B cell (primary cell): ENCODE measurements at regions not wholly inside any gene's neighbourhood (a gene's known extent, or its start where the extent isn't known, plus 50 kb on each side); places are given as distances from the start of the nearest gene placed in this dataset.

Experiments used
- ATAC-seq: fragments of 200-7000 bp; cut with Tn5 transposase; one replicate; pipeline ENCODE4 v1.10.0; 2021; ENCODE audit warnings: low read depth, mild to moderate bottlenecking, moderate number of reproducible peaks, moderate library complexity
- CTCF ChIA-PET: fragments of 350-600 bp; sonication (Branson Sonifier 250); formaldehyde crosslinking; loops from one replicate; lab custom pipeline; 2021; ENCODE audit warnings: antibody characterized with exemption, inconsistent platforms; lab: Charles Lee
- POLR2A ChIA-PET: fragments of 350-600 bp; sonication (Branson Sonifier 250); formaldehyde crosslinking; loops from one replicate; lab custom pipeline; 2021; ENCODE audit warnings: antibody characterized with exemption; lab: Charles Lee
- DNase-seq: peaks from one replicate; pipeline ENCODE4 v3.0.0; 2013
- H2AFZ ChIP-seq: 2 replicates; pipeline ENCODE4 v1.6.1; 2012; ENCODE audit warnings: mild to moderate bottlenecking, low read depth, low read length; ENCODE audit not compliant: insufficient read depth, poor library complexity, severe bottlenecking
- H3K27ac ChIP-seq, 2 donors: 1 replicate in 1 of 2; 2 replicates in 1 of 2; pipeline ENCODE4 v1.5.1; 2012 to 2013; ENCODE audit warnings: low read length in 2 of 2, mild to moderate bottlenecking in 2 of 2, moderate library complexity in 1 of 2
- H3K27me3 ChIP-seq, 4 experiments: fragments of 200-600 bp in 1 of 4; sonication (generic) in 1 of 4; replicated peaks in 1 of 4; 1 replicate in 2 of 4; 2 replicates in 2 of 4; pipeline versions ENCODE4 v1.6.1 to v1.7.0; 2013 to 2016; ENCODE audit warnings: low read length in 3 of 4, mild to moderate bottlenecking in 2 of 4, mixed read lengths in 1 of 4, moderate library complexity in 1 of 4; ENCODE audit not compliant: insufficient read depth in 4 of 4, control insufficient read depth in 3 of 4; ENCODE audit errors: control extremely low read depth in 1 of 4
- H3K36me3 ChIP-seq, 2 experiments: replicated peaks in 1 of 2; 1 replicate in 1 of 2; 2 replicates in 1 of 2; pipeline versions ENCODE4 v1.6.1 to v1.7.1; 2013; ENCODE audit warnings: low read length in 1 of 2; ENCODE audit not compliant: insufficient read depth in 2 of 2, control insufficient read depth in 1 of 2; ENCODE audit errors: control extremely low read depth in 1 of 2, extremely low read depth in 1 of 2
- H3K4me1 ChIP-seq, 2 donors: fragments of 200-600 bp in 1 of 2; sonication (generic) in 1 of 2; 1 replicate in 1 of 2; 2 replicates in 1 of 2; pipeline versions ENCODE4 v1.5.1 to v1.6.1; 2013 to 2017; ENCODE audit warnings: low read length in 2 of 2; ENCODE audit not compliant: control insufficient read depth in 2 of 2, insufficient read depth in 2 of 2
- H3K4me2 ChIP-seq: replicated peaks from 2 replicates; pipeline ENCODE3; 2012; ENCODE audit warnings: mild to moderate bottlenecking, low read depth, low read length; ENCODE audit not compliant: poor library complexity, severe bottlenecking
- H3K4me3 ChIP-seq, 5 experiments: fragments of 200-600 bp in 1 of 5; sonication (generic) in 1 of 5; 1 replicate in 3 of 5; 2 replicates in 2 of 5; pipeline versions ENCODE4 v1.5.1 to v1.7.0; 2011 to 2016; ENCODE audit warnings: low read length in 4 of 5, mild to moderate bottlenecking in 4 of 5, low read depth in 2 of 5, control low read depth in 1 of 5, moderate library complexity in 1 of 5; ENCODE audit not compliant: insufficient read depth in 1 of 5; ENCODE audit errors: control extremely low read depth in 1 of 5, extremely low read depth in 1 of 5
- H3K79me2 ChIP-seq: fragments of 200-600 bp; sonication (generic); one replicate; pipeline ENCODE4 v1.6.0; 2016; ENCODE audit warnings: low read length; ENCODE audit not compliant: control insufficient read depth, insufficient read depth
- H3K9ac ChIP-seq: fragments of 200-600 bp; sonication (generic); 2 replicates; pipeline ENCODE4 v1.6.1; 2017; ENCODE audit warnings: mild to moderate bottlenecking, low read length, moderate library complexity
- H3K9me3 ChIP-seq, 3 donors: one replicate each; pipeline versions ENCODE4 v1.6.1 to v1.7.1; 2013; ENCODE audit warnings: low read length in 2 of 3; ENCODE audit not compliant: control insufficient read depth in 2 of 3, insufficient read depth in 1 of 3; ENCODE audit errors: control extremely low read depth in 1 of 3
- H4K20me1 ChIP-seq: 2 replicates; pipeline ENCODE4 v1.6.0; 2012; ENCODE audit warnings: mild to moderate bottlenecking, low read length; ENCODE audit not compliant: insufficient read depth, control insufficient read depth, poor library complexity, severe bottlenecking
- H3K27ac Mint-ChIP-seq: one replicate; pipeline ENCODE4 v1.8.0; 2021; ENCODE audit warnings: mixed read lengths
- H3K27me3 Mint-ChIP-seq: one replicate; pipeline ENCODE4 v1.8.0; 2021; ENCODE audit warnings: mixed read lengths
- H3K4me1 Mint-ChIP-seq: one replicate; pipeline ENCODE4 v1.8.0; 2021; ENCODE audit warnings: mixed read lengths
- H3K4me3 Mint-ChIP-seq: one replicate; pipeline ENCODE4 v1.8.0; 2021; ENCODE audit warnings: mixed read lengths
- H3K9me3 Mint-ChIP-seq: one replicate; pipeline ENCODE4 v1.8.0; 2022; ENCODE audit warnings: mixed read lengths; ENCODE audit not compliant: insufficient read depth
- CTCF ChIP-seq: fragments of 200-600 bp; IDR thresholded peaks from one replicate; pipeline ENCODE4 v1.8.0; 2022; ENCODE audit warnings: antibody characterized with exemption, mild to moderate bottlenecking
- EZH2 ChIP-seq: IDR thresholded peaks from 2 replicates; pipeline ENCODE4 v1.6.1; 2012; ENCODE audit warnings: borderline replicate concordance, low read depth, mild to moderate bottlenecking, moderate library complexity, low read length; ENCODE audit not compliant: insufficient read depth, poor library complexity, severe bottlenecking
- WGBS: methylation state at CpG from one replicate; pipeline ENCODE4 v1.1.5; 2013; ENCODE audit warnings: missing lambda C conversion rate; ENCODE audit not compliant: insufficient coverage; 5-methylcytosine and 5-hydroxymethylcytosine counted together
- intact Hi-C: fragments of 100-400 bp; cut with micrococcal nuclease; formaldehyde crosslinking; loops from one replicate; pipeline ENCODE4 v1.10.0; 2022

GRCh38 chr7:69199041-69199440 lies 399.2 kb upstream of the AUTS2 start:
- DNase-seq (peak; percentile 39), ATAC-seq (peak; percentile 17)
- Histone ChIP-seq H3K36me3 (no peaks in the 10 kb centered on the region), H2AFZ (peak overlapping the region; percentile 3), H3K4me1 (peaks cover 13 to 16% of the 10 kb centered on the region in 2 donors), H3K4me2 (no peak overlapping the region), H3K27me3 (no peaks in the 10 kb centered on the region), H3K27ac (peak overlapping the region; percentile 43 to 91), H3K4me3 (no peak overlapping the region), H4K20me1 (no peaks in the 10 kb centered on the region), H3K9me3 (peaks cover 4 to 29% (median 25%) of the 10 kb centered on the region in 3 donors), H3K9ac (no peak overlapping the region), H3K79me2 (no peaks in the 10 kb centered on the region)
- TF ChIP-seq EZH2 (no peak), CTCF (no peak)
- Mint-ChIP-seq H3K9me3 (peaks cover 21% of the 10 kb centered on the region), H3K4me1 (peaks cover 13% of the 10 kb centered on the region), H3K4me3 (no peak overlapping the region), H3K27ac (peak overlapping the region; percentile 75), H3K27me3 (no peaks in the 10 kb centered on the region)
- ChIA-PET CTCF (no interaction called here), POLR2A (no interaction called here)
- intact Hi-C loops: no loop called here
- WGBS: 42% methylated on average over 5 of the region's 5 CpGs

GRCh38 chr7:69199661-69200060 lies 398.6 kb upstream of the AUTS2 start:
- H3K79me2 ChIP-seq: no peaks in the 10 kb centered on the region
- H3K4me3 ChIP-seq: no peak overlapping the region
- H2AFZ ChIP-seq: peak overlapping the region; percentile 3
- ATAC-seq (no peak), DNase-seq (no peak)
- Mint-ChIP-seq H3K4me1 (peaks cover 13% of the 10 kb centered on the region), H3K27me3 (no peaks in the 10 kb centered on the region), H3K27ac (peak overlapping the region; percentile 75), H3K4me3 (no peak overlapping the region), H3K9me3 (peaks cover 18% of the 10 kb centered on the region)
- H3K27me3 ChIP-seq: no peaks in the 10 kb centered on the region
- H3K9me3 ChIP-seq: peaks cover 4 to 29% (median 25%) of the 10 kb centered on the region in 3 donors
- no peaks in the 10 kb centered on the region for H4K20me1 ChIP-seq
- no peak overlapping the region for H3K4me2 ChIP-seq
- peaks cover 13 to 16% of the 10 kb centered on the region in 2 donors for H3K4me1 ChIP-seq
- no peak overlapping the region for H3K9ac ChIP-seq
- POLR2A ChIA-PET: no interaction called here
- H3K27ac ChIP-seq: peak overlapping the region; percentile 43 to 91
- no peaks in the 10 kb centered on the region for H3K36me3 ChIP-seq
- no peak for TF ChIP-seq EZH2
- no peak for TF ChIP-seq CTCF
- no CpG with 5 or more reads among the region's 1 CpG for WGBS
- CTCF ChIA-PET: interaction anchor here (1.8 kb wide), 1 partner anchor 12 kb away, joined by 5 read pairs; no protein-coding TSS in a partner anchor
- intact Hi-C loops: no loop called here
